Liver (tissue), 8 donors: ENCODE measurements at regions not wholly inside any gene's neighbourhood (a gene's known extent, or its start where the extent isn't known, plus 50 kb on each side); places are given as distances from the start of the nearest gene placed in this dataset.

ENCODE experiments used
- DNase-seq: peaks from one replicate; pipeline ENCODE4 v3.0.0-alpha.2; 2017; ENCODE audit warnings: low spot score
- H3K27ac ChIP-seq, 2 donors: one replicate each; pipeline ENCODE4 v1.7.0; 2013; ENCODE audit warnings: inconsistent platforms in 2 of 2, low read length in 2 of 2, control low read depth in 1 of 2, low read depth in 1 of 2, mild to moderate bottlenecking in 1 of 2
- H3K27me3 ChIP-seq, 4 donors: one replicate each; pipeline versions ENCODE4 v1.6.1 to v1.7.0; 2013; ENCODE audit warnings: low read length in 3 of 4, inconsistent platforms in 1 of 4, mild to moderate bottlenecking in 1 of 4, moderate library complexity in 1 of 4; ENCODE audit not compliant: control insufficient read depth in 4 of 4, insufficient read depth in 4 of 4
- H3K36me3 ChIP-seq, 4 donors: one replicate each; pipeline versions ENCODE4 v1.6.1 to v1.7.0; 2013; ENCODE audit warnings: low read length in 3 of 4, mild to moderate bottlenecking in 3 of 4, low read depth in 1 of 4, moderate library complexity in 1 of 4; ENCODE audit not compliant: control insufficient read depth in 4 of 4, insufficient read depth in 3 of 4
- H3K4me1 ChIP-seq, 4 donors: one replicate each; pipeline versions ENCODE4 v1.6.1 to v1.7.0; 2013; ENCODE audit warnings: low read length in 3 of 4, mild to moderate bottlenecking in 3 of 4, moderate library complexity in 1 of 4; ENCODE audit not compliant: control insufficient read depth in 4 of 4, insufficient read depth in 4 of 4
- H3K4me3 ChIP-seq, 3 donors: one replicate each; pipeline versions ENCODE4 v1.6.1 to v1.7.0; 2013; ENCODE audit warnings: low read length in 3 of 3, control low read depth in 1 of 3, low read depth in 1 of 3, mild to moderate bottlenecking in 1 of 3
- H3K9ac ChIP-seq, 2 donors: one replicate each; pipeline ENCODE4 v1.7.0; 2013; ENCODE audit warnings: low read length in 2 of 2, mild to moderate bottlenecking in 2 of 2, moderate library complexity in 2 of 2, control low read depth in 1 of 2, low read depth in 1 of 2
- H3K9me3 ChIP-seq, 4 donors: one replicate each; pipeline versions ENCODE4 v1.6.1 to v1.7.0; 2013; ENCODE audit warnings: low read length in 3 of 4; ENCODE audit not compliant: control insufficient read depth in 4 of 4
- ATF3 ChIP-seq: IDR thresholded peaks from 2 replicates; pipeline ENCODE4 v1.6.1; 2016; ENCODE audit warnings: antibody characterized with exemption
- CTCF ChIP-seq: fragments of 150-350 bp; IDR thresholded peaks from 2 replicates; pipeline ENCODE4 v1.5.1; 2017; ENCODE audit warnings: improper control_type of control experiment, low read depth, low read length; ENCODE audit not compliant: missing input control
- EGR1 ChIP-seq, 2 donors: IDR thresholded peaks; 2 replicates each; pipeline ENCODE4 v1.6.1; 2016 to 2018; ENCODE audit warnings: antibody characterized with exemption in 2 of 2, low read depth in 2 of 2
- FOXA1 ChIP-seq: IDR thresholded peaks from 2 replicates; pipeline ENCODE4 v1.6.1; 2016; ENCODE audit warnings: antibody characterized with exemption
- FOXA2 ChIP-seq: IDR thresholded peaks from 2 replicates; pipeline ENCODE4 v1.6.1; 2016; ENCODE audit warnings: antibody characterized with exemption
- GABPA ChIP-seq, 2 donors: IDR thresholded peaks in 1 of 2; conservative IDR thresholded peaks in 1 of 2; 2 replicates each; pipeline ENCODE4 v1.6.1; 2016; ENCODE audit warnings: antibody characterized with exemption in 2 of 2, mild to moderate bottlenecking in 1 of 2, moderate library complexity in 1 of 2
- HNF4A ChIP-seq, 2 donors: conservative IDR thresholded peaks; 2 replicates each; pipeline ENCODE4 v1.6.1; 2016; ENCODE audit warnings: antibody characterized with exemption in 2 of 2, mild to moderate bottlenecking in 2 of 2
- HNF4G ChIP-seq: IDR thresholded peaks from 2 replicates; pipeline ENCODE4 v1.6.1; 2016; ENCODE audit warnings: antibody characterized with exemption
- JUND ChIP-seq, 2 donors: IDR thresholded peaks; 2 replicates each; pipeline ENCODE4 v1.6.1; 2016; ENCODE audit warnings: antibody characterized with exemption in 2 of 2
- MAX ChIP-seq: IDR thresholded peaks from 2 replicates; pipeline ENCODE4 v1.6.1; 2016; ENCODE audit warnings: antibody characterized with exemption
- NR2F2 ChIP-seq: IDR thresholded peaks from 2 replicates; pipeline ENCODE4 v1.6.1; 2016; ENCODE audit warnings: antibody characterized with exemption
- RAD21 ChIP-seq, 2 donors: IDR thresholded peaks; 2 replicates each; pipeline ENCODE4 v1.6.1; 2016; ENCODE audit warnings: antibody characterized with exemption in 2 of 2, mild to moderate bottlenecking in 2 of 2
- RXRA ChIP-seq, 2 donors: IDR thresholded peaks; 2 replicates each; pipeline ENCODE4 v1.6.1; 2017 to 2018; ENCODE audit warnings: antibody characterized with exemption in 2 of 2, mild to moderate bottlenecking in 1 of 2
- SP1 ChIP-seq: IDR thresholded peaks from 2 replicates; pipeline ENCODE4 v1.6.1; 2018; ENCODE audit warnings: antibody characterized with exemption, mild to moderate bottlenecking
- YY1 ChIP-seq: IDR thresholded peaks from 2 replicates; pipeline ENCODE4 v1.6.1; 2016; ENCODE audit warnings: antibody characterized with exemption, mild to moderate bottlenecking
- ZBTB33 ChIP-seq: IDR thresholded peaks from 2 replicates; pipeline ENCODE4 v1.6.1; 2016; ENCODE audit warnings: antibody characterized with exemption
- WGBS: extraction: QIAGEN DNeasy Blood & Tissue Kit; methylation state at CpG from one replicate; pipeline ENCODE4 v1.1.7; 2013; 5-methylcytosine and 5-hydroxymethylcytosine counted together
- TF ChIP-seq, protein P1 (sequence below): IDR thresholded peaks from 2 replicates; pipeline ENCODE4 v1.6.1; 2016; ENCODE audit warnings: antibody characterized with exemption, mild to moderate bottlenecking
- donor health status: healthy.
- donor health status: healthy.
- donor health status: healthy.
- donor health status: healthy.
- donor health status: healthy.

- TF ChIP-seq, protein P1, sequence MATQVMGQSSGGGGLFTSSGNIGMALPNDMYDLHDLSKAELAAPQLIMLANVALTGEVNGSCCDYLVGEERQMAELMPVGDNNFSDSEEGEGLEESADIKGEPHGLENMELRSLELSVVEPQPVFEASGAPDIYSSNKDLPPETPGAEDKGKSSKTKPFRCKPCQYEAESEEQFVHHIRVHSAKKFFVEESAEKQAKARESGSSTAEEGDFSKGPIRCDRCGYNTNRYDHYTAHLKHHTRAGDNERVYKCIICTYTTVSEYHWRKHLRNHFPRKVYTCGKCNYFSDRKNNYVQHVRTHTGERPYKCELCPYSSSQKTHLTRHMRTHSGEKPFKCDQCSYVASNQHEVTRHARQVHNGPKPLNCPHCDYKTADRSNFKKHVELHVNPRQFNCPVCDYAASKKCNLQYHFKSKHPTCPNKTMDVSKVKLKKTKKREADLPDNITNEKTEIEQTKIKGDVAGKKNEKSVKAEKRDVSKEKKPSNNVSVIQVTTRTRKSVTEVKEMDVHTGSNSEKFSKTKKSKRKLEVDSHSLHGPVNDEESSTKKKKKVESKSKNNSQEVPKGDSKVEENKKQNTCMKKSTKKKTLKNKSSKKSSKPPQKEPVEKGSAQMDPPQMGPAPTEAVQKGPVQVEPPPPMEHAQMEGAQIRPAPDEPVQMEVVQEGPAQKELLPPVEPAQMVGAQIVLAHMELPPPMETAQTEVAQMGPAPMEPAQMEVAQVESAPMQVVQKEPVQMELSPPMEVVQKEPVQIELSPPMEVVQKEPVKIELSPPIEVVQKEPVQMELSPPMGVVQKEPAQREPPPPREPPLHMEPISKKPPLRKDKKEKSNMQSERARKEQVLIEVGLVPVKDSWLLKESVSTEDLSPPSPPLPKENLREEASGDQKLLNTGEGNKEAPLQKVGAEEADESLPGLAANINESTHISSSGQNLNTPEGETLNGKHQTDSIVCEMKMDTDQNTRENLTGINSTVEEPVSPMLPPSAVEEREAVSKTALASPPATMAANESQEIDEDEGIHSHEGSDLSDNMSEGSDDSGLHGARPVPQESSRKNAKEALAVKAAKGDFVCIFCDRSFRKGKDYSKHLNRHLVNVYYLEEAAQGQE: no peak
- TF ChIP-seq YY1: no peak
- no peak for TF ChIP-seq FOXA2
- TF ChIP-seq EGR1 (IDR thresholded peaks at IDR 0.05; ENCODE audit: low read depth in 2 of 2): no peak
These were observed 728.9 kb upstream of the ARGLU1 start (continued) for GRCh38 chr13:107296804-107297203.

- Histone ChIP-seq H3K27me3 (no peaks in the 10 kb centered on the region), H3K27ac (no peak overlapping the region), H3K4me3 (no peak overlapping the region), H3K4me1 (no peaks in the 10 kb centered on the region), H3K9ac (no peak overlapping the region), H3K36me3 (no peaks in the 10 kb centered on the region), H3K9me3 (no peaks in the 10 kb centered on the region)
- 80% methylated on average over 2 of the region's 2 CpGs for WGBS
- DNase-seq: no peak
- TF ChIP-seq ATF3: no peak
- no peak for TF ChIP-seq FOXA1
- no peak for TF ChIP-seq GABPA (IDR thresholded peaks at IDR 0.05 in 1 of 2, conservative IDR thresholded peaks at IDR 0.05 in 1 of 2)
- no peak for TF ChIP-seq SP1
- TF ChIP-seq CTCF: no peak
- TF ChIP-seq EGR1 (IDR thresholded peaks at IDR 0.05; ENCODE audit: low read depth in 2 of 2): no peak
- no peak for TF ChIP-seq FOXA2
- TF ChIP-seq RXRA (IDR thresholded peaks at IDR 0.05): no peak
- TF ChIP-seq HNF4G: no peak
- no peak for TF ChIP-seq HNF4A (conservative IDR thresholded peaks at IDR 0.05)
- TF ChIP-seq RAD21 (IDR thresholded peaks at IDR 0.05): no peak
- TF ChIP-seq ZBTB33: no peak
- TF ChIP-seq YY1: no peak
- TF ChIP-seq NR2F2: no peak
- no peak for TF ChIP-seq MAX
- no peak for TF ChIP-seq JUND (IDR thresholded peaks at IDR 0.05)
These were observed 727.6 kb upstream of the ARGLU1 start for GRCh38 chr13:107295416-107296140.
